HG03342 (cell line): ENCODE measurements at regions not wholly inside any gene's neighbourhood (a gene's known extent, or its start where the extent isn't known, plus 50 kb on each side); places are given as distances from the start of the nearest gene placed in this dataset.

ENCODE experiments used
- ATAC-seq: cut with Tn5 transposase; IDR thresholded peaks from one replicate; pipeline ENCODE4 v1.9.1; 2021; ENCODE audit warnings: mild to moderate bottlenecking, moderate library complexity; ENCODE audit not compliant: unreplicated experiment

DNA sequence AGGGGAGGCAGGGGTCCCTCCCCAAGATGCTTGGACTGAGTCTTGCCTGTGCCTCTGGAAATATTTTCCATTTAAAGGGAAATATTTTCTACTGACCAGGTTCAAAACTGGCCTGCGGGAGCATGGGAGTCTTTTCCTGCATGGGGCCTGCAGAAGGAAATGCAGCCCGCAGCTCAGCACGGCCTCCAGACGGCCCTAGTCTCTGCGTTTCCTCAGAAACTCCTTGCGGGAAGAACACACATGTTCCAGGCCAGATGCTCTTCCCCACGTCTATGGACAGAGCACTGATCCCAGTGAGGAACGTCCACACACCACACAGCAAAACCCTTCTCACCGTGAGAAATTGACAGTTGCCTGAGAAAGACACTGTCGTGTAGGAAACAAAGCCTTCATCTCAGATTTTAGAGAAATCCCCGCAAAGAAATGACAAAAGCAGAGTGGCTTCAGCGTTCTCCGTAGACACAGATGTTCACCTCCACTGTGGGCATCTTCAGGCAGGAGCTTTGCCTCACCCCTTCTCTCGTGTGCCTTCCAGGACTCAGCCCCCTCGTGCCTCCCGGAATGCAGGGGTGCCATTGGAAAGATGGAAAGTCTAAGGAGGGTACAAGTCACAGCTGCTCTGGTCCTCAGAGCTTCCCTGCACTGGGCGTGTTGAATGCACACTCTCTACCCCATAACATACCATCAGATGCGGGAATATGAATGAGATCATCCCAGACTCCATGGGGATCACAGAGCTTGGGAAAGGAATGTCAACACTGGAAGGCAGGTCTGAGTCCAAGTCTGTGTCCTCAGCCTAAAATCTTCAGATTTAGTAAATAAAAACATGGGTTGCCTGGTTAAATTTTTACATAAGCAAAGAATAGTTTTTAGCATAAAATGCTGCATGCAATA, 438.7 kb upstream of the SALL3 start:
- no peak for ATAC-seq

DNA sequence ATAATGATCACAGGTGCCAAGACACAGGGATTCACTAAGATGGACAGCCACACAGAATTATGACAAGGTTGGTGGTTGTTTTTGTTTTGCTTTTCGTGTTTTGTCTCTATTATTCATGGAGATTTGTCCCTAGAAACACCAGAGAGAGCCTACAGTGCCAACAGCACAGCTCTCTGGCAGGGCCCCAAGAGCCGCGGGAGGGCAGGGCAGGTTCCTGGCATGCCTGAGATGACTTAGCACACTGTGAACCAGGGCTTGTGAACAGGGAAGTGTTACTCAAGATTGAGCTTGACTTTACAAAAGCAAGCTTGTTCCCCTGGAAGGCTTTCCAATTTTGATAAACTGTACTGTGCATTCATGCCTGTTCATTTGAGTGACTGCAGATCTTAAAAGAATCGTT, 437.4 kb upstream of the SALL3 start:
- ATAC-seq: no peak

DNA sequence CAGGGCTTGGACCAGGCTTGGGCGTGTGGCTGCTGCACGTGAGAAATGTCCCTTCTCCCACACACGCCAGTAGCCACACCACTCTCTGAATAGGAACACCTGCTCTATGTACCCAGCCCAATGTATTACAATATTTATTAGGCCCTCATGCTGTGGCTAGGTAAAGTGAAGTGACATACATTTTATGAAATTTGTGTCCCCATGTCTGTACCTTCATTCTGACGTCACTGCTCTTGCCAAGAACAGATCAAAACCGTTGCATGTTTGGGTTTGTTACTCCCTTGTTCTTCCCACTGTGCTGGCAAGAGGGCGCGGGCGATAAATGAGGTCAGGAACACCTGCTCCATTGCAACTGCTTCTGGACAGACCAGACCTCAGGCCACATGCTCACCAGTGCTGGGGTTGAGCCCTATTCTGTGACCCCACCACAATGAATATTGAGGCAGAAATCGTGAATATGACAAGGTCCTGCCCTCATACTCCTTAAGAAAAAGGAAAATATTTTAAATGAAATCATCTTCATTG, 436.4 kb upstream of the SALL3 start:
- ATAC-seq: no peak

DNA sequence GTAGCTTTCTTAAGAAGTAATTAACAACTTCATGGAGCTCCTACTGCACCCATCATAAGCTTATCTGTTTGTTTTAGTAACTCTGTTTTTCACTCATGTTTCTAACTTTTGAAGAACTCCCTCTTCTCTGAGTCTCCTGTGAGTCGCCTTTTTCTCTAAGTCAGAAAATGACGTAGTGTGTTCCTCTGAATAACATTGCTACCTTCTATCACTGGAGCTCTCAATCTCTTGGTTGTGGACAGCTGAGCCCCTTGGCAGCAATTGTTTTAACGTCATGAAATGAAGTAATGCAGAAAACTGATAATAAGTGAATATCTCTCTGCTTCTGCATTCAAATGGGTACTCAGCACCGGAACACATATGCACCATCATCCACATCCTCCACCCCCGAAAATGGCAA, 433.3 kb upstream of the SALL3 start:
- ATAC-seq: no peak

DNA sequence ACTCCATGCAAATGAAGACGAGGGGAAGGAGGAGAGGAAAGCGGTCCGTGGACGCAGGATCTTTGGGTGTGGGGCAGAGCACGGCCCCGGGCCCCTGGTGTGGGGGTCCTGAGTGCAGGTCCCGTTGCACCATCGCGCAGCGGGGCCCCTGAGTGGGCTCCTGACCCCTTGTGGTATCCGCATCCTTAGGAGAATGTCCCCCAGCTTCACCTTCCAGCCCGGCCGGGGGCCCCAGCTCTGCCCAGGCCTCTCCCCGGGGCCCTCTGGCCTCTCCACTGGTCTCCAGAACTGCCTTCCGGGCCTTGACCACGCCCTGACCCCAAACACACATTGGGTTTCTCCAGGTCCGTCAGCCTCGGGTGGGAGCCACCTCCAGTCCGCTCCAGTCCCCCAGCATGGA, 431.8 kb upstream of the SALL3 start:
- ATAC-seq: no peak

GRCh38 chr18:78548261-78549058, 431.2 kb upstream of the SALL3 start:
- ATAC-seq: no peak

- no peak for ATAC-seq
These were observed 429.6 kb upstream of the SALL3 start for GRCh38 chr18:78549971-78550370.

DNA sequence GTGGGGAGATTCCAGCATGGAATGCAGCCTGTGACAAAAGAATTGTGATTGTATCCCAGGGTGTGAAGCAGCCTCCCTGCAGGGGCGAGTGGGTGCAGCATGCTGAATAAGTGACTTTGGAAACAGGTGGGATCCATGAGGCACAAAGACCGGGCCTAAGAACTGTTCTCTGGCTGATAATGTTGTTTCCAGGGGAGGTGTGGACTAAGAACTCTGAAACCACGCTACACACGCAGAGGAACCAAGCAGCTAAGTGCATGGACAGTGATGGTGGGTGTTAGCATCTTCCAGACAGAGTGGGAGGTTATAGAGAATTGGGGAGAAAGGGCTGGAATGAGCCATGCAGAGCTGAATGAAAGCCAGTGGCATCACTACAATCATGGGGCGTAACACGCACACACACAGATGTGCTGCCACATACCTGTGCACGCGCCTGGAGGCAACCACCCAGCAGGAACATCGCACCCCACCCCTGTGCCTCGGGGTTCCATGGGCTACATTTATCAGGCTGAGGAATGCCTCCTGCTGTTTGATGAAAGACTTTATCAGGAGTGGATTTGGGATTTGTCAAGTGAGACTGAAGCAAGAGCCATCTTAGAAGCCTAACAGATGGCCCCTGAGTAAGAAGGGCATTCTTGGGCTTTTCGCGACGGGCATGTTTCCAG, 424.5 kb upstream of the SALL3 start:
- ATAC-seq: no peak

GRCh38 chr18:78557371-78557770, 422.2 kb upstream of the SALL3 start:
- no peak for ATAC-seq

DNA sequence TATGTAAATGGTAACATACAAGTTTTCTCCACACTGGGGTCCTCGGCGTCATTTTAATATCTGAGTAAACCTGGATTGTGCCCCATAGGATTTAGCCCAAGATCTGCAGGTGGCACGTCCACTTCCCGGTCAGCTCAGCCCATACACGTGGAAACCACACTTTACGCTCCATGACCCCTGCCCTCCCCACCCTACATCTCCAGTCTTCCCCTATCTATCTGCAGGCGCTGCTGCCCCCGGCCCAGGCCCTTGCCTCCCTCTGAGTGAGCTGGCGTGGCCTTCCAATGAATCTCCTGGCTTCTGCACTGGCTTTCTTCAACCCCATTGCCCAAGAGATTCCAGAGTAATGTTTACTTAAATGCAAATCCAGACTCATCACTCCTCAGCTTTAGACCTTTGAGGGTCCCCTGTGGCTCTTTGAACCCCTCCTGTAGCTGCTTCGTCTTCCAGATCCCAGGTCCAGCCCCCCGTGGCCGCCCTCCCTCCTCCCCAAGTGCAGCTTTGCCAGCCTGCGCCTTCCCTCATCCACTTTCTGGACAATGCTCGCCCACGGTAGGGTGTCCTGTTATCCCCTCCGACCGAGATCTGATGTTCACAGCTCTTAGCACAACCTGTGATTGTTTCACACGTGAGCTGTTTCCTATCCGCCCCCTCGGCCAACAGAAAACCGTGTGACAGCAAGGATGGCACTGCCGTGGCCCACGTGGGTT, 421.4 kb upstream of the SALL3 start:
- no peak for ATAC-seq

DNA sequence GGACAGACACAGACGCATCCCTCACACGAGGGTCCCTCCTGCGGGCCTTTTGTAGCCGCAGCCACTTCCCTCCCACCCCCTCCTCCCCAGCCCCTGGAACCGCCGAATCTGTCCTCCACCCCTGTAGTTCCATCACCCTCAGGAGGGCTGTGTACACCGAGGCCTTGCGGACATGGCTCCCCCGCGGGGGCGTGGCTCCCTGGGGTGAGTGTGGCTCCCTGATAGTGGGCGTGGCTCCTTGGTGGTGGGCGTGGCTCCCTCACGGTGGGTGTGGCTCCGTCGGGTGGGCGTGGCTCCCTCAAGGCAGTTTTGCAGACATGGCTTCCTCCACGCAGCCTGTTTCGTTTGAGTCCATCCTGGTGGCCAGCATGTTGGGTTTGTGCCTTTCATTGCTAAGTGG, 420.7 kb upstream of the SALL3 start:
- ATAC-seq: no peak

- no peak for ATAC-seq
These were observed 420.0 kb upstream of the SALL3 start for GRCh38 chr18:78559584-78559983.

- no peak for ATAC-seq
These were observed 417.7 kb upstream of the SALL3 start for GRCh38 chr18:78561757-78562510.

GRCh38 chr18:78562531-78562961, 417.1 kb upstream of the SALL3 start:
- ATAC-seq: no peak

DNA sequence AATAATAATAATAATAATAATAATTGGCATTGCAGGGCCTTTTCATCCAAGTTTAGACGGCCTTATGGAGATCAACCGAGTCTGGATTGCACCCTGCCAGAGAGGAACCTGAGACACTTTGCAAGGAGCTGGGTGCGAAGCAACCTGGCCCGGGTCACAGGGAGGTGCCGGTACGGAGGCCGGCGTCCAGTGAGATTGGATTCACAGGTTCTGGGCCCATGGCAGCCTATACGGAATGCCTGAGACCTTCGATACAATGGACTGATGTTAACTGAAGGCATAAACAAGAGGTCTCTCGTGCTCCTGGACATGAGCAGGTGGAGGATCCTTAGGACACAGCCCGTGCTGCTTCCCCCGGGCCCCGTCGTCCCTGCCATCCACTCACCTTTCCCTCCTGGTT, 416.5 kb upstream of the SALL3 start:
- ATAC-seq: no peak

- no peak for ATAC-seq
These were observed 415.6 kb upstream of the SALL3 start for GRCh38 chr18:78564030-78564429.

DNA sequence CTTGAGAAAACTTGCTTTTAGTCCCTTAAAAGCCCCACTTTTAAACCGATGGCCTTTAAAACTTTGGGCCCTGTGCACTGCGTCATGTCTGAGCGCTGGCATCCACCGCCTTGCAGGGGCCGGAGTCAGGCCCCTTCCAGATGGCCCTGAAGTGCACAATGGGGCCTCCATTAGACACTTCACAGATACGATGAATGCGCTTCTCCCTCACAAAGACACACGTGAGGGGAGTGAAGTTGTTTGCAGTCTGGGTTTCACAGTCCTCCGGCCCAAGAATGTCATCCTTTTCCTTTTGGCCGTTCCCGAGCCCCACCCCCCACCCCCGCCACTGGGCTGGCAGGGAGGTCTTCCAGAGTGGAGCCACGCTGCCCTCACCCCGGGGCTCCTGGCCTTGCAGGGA, 415.1 kb upstream of the SALL3 start:
- no peak for ATAC-seq

- ATAC-seq: no peak
These were observed 414.4 kb upstream of the SALL3 start for GRCh38 chr18:78565240-78565639.

DNA sequence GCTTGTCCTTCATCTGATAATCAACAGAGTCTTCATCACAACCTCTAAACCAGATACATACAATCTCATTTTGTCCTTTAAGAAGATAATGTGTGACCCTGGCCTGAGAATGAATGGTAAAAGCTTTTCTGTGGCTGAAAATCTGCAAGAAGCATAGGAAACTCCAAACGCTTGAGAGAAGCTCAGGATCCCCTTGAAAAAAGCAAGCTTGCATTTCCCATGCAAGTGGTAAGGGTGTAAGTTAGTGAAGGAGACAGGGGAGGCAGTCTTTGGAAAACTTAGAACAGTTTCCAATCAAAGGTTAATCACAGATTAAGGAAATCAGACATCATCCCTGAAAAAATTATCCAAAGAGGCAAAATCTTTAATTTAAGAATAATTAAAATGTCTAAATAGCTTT, 413.6 kb upstream of the SALL3 start:
- no peak for ATAC-seq

GRCh38 chr18:78566720-78567119, 412.9 kb upstream of the SALL3 start:
- ATAC-seq: no peak
